HFFc6 (cell line): ENCODE measurements at regions not wholly inside any gene's neighbourhood (a gene's known extent, or its start where the extent isn't known, plus 50 kb on each side); places are given as distances from the start of the nearest gene placed in this dataset.
"Not testable (repeated sequence)": the region's sequence is repeated elsewhere in the genome, so short reads cannot be mapped to it uniquely, and the experiment has no call there.

Experiments
- DNase-seq: peaks from one replicate; pipeline ENCODE4 v3.0.0-alpha.2; 2018
- H3K27ac Mint-ChIP-seq: 2 replicates; pipeline ENCODE4 v1.8.0; 2020; ENCODE audit warnings: mild to moderate bottlenecking, mixed read lengths
- H3K27me3 Mint-ChIP-seq: 2 replicates; pipeline ENCODE4 v1.8.0; 2021; ENCODE audit warnings: mild to moderate bottlenecking, moderate library complexity, mixed read lengths; ENCODE audit not compliant: insufficient read depth
- H3K36me3 Mint-ChIP-seq: 2 replicates; pipeline ENCODE4 v1.8.0; 2021; ENCODE audit warnings: low read depth, mixed read lengths
- H3K4me1 Mint-ChIP-seq: 2 replicates; pipeline ENCODE4 v1.8.0; 2020; ENCODE audit warnings: low read depth, mixed read lengths
- H3K4me3 Mint-ChIP-seq: 2 replicates; pipeline ENCODE4 v1.8.0; 2020; ENCODE audit warnings: mild to moderate bottlenecking, moderate library complexity, mixed read lengths
- H3K9me3 Mint-ChIP-seq: 2 replicates; pipeline ENCODE4 v1.8.0; 2020; ENCODE audit warnings: mild to moderate bottlenecking, mixed read lengths
- TF ChIP-seq, protein P1 (sequence below): fragments of 200-600 bp; sonication (generic); IDR thresholded peaks from 2 replicates; pipeline ENCODE4 v1.5.0; 2021; ENCODE audit warnings: antibody characterized with exemption, mild to moderate bottlenecking

- TF ChIP-seq, protein P1, sequence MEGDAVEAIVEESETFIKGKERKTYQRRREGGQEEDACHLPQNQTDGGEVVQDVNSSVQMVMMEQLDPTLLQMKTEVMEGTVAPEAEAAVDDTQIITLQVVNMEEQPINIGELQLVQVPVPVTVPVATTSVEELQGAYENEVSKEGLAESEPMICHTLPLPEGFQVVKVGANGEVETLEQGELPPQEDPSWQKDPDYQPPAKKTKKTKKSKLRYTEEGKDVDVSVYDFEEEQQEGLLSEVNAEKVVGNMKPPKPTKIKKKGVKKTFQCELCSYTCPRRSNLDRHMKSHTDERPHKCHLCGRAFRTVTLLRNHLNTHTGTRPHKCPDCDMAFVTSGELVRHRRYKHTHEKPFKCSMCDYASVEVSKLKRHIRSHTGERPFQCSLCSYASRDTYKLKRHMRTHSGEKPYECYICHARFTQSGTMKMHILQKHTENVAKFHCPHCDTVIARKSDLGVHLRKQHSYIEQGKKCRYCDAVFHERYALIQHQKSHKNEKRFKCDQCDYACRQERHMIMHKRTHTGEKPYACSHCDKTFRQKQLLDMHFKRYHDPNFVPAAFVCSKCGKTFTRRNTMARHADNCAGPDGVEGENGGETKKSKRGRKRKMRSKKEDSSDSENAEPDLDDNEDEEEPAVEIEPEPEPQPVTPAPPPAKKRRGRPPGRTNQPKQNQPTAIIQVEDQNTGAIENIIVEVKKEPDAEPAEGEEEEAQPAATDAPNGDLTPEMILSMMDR, result no peak
- Mint-ChIP-seq H3K27me3 (no peaks in the 10 kb centered on the region; the same call in 1 of the 2 replicates), H3K9me3 (peaks cover 95% of the 10 kb centered on the region), H3K4me1 (no peaks in the 10 kb centered on the region), H3K4me3 (no peak overlapping the region), H3K27ac (no peak overlapping the region), H3K36me3 (peaks cover 65% of the 10 kb centered on the region)
- no peak for DNase-seq
Measured at GRCh38 chr10:130283219-130283545, 147.0 kb downstream of the GLRX3 start.

GRCh38 chr10:130295761-130296160, 159.6 kb downstream of the GLRX3 start:
- Mint-ChIP-seq H3K36me3 (peaks cover 11% of the 10 kb centered on the region; the same call in 1 of the 2 replicates), H3K9me3 (peaks cover 81% of the 10 kb centered on the region)
- H3K4me1 Mint-ChIP-seq, H3K4me3 Mint-ChIP-seq, DNase-seq, H3K27me3 Mint-ChIP-seq, H3K27ac Mint-ChIP-seq: not testable (repeated sequence)

- no peak overlapping the region for H3K27ac Mint-ChIP-seq
- peaks cover 77% of the 10 kb centered on the region for H3K9me3 Mint-ChIP-seq
- H3K4me3 Mint-ChIP-seq, result no peak overlapping the region
- H3K4me1 Mint-ChIP-seq, result no peaks in the 10 kb centered on the region
- no peaks in the 10 kb centered on the region for H3K27me3 Mint-ChIP-seq
- peaks cover 15% of the 10 kb centered on the region for H3K36me3 Mint-ChIP-seq
- DNase-seq, result no peak
- TF ChIP-seq, protein P1, result no peak
Measured at GRCh38 chr10:130300608-130301020, 164.4 kb downstream of the GLRX3 start.

DNA sequence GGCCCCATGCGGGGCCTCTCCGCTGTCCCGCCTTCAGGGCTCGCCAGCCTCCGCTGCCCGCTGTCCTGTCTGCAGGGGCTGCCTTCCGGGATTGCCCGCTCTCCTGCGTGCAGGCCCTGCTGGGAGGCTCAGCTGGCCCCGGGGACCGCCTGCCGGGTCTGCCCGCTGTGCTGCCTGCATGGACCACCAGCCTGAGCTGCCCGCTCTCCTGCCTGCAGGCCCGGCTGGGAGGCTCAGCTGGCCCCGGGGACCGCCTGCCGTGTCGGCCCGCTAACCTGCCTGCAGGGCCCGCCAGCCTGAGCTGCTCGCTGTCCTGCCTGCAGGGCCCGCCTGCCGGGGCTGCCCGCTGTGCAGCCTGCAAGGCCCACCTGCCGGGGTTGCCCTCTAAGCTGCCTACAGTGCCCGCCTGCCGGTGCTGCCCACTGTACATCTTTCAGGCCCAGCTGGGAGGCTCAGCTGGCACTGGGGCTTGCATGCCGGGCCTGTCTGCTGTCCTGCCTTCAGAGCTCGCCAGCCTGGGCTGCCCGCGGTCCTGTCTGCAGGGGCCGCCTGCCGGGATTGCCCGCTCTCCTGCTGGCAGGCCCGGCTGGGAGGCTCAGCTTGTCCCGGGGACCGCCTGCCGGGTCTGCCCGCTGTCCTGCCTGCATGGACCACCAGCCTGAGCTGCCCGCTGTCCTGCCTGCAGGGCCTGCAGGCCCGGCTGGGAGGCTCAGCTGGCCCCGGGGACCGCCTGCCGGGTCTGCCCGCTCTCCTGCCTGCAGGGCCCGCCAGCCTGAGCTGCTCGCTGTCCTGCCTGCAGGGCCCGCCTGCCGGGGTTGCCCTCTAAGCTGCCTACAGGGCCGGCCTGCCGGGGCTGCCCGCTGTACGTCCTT, 165.1 kb downstream of the GLRX3 start:
- Mint-ChIP-seq H3K36me3 (peaks cover 15% of the 10 kb centered on the region), H3K27ac (no peak overlapping the region), H3K9me3 (peaks cover 71% of the 10 kb centered on the region), H3K4me1 (no peaks in the 10 kb centered on the region), H3K4me3 (no peak overlapping the region), H3K27me3 (no peaks in the 10 kb centered on the region)
- DNase-seq, result no peak
- TF ChIP-seq, protein P1, result no peak

DNA sequence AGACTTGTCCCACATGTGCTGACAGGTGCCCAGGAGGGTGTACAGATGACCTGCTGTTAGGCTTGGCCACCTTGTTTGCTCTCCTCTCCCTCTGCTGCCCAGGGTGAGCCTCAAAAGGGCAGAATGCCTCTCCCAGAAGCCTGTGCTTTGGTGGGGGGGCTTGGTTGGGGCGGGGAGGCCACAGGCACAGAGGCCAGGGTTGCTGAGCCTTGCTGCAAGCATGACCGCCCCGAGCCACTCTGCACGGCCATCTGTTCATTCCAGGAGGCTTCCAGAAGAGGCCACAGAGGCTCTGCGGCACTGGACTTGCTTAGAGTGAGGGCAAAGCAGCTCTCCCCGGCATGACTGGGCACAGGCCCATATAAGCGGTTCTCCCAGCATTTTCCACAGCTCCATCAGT, 190.8 kb downstream of the GLRX3 start:
- Mint-ChIP-seq H3K27ac (no peak overlapping the region), H3K27me3 (peaks cover 3% of the 10 kb centered on the region), H3K9me3 (peaks cover 72% of the 10 kb centered on the region), H3K4me3 (no peak overlapping the region), H3K4me1 (no peaks in the 10 kb centered on the region), H3K36me3 (no peaks in the 10 kb centered on the region; the same call in 1 of the 2 replicates)
- TF ChIP-seq, protein P1, result no peak
- DNase-seq, result no peak

DNA sequence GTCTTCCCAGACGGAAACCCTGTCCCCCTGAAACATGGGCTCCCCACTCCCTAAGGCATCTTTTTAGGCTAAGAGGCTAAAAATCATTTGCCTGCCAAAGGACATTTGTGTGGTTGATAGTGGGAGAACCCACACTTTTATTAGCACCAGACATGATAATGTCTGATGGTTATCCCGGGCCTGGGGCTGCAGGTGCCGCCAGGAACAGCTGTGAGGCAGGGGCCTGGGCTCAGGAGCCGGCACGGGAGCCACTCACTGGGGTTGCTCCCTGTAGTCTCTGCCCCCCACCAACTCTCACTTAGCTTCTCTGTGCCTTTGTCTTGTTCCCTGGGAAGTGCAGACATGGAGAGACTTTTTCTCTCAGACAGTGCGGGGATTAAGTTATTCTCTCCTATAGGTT, 193.6 kb downstream of the GLRX3 start:
- H3K4me3 Mint-ChIP-seq, result no peak overlapping the region
- no peaks in the 10 kb centered on the region; the same call in 1 of the 2 replicates for H3K36me3 Mint-ChIP-seq
- no peaks in the 10 kb centered on the region for H3K4me1 Mint-ChIP-seq
- peaks cover 3% of the 10 kb centered on the region for H3K27me3 Mint-ChIP-seq
- peaks cover 65% of the 10 kb centered on the region for H3K9me3 Mint-ChIP-seq
- no peak for DNase-seq
- TF ChIP-seq, protein P1, result no peak
- H3K27ac Mint-ChIP-seq, result no peak overlapping the region
